NCI-H774 (cell line): ENCODE measurements at regions not wholly inside any gene's neighbourhood (a gene's known extent, or its start where the extent isn't known, plus 50 kb on each side); places are given as distances from the start of the nearest gene placed in this dataset.

Source experiments
- DNase-seq: peaks from one replicate; lab custom pipeline; 2025; lab: John Stamatoyannopoulos, UW

- DNase-seq, result no peak
Observed at GRCh38 chr9:80147866-80148265, 576.1 kb downstream of the TLE4 start.

DNA sequence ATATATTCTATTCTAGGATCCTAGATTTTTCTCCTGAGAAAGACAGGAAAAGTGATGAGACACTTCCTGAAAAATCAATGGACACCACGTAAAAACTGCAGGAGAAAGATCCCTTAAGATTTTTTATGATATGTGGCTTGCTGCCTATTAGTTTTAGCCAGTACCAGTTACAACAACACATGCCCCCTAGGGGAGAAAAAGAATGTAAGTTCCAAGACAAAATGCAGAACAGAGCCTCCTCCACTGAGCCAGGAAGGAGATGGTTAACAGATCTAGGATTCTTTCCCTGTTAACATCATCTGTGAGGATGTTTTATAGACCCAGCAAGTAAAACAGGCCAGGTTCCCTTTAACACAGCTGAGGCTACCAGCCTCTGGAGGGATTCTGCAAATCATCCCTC is 574.7 kb downstream of the TLE4 start:
- no peak for DNase-seq

- DNase-seq, result no peak
Observed at GRCh38 chr9:80144856-80145255, 573.1 kb downstream of the TLE4 start.

- no peak for DNase-seq
Observed at GRCh38 chr9:80144406-80144805, 572.6 kb downstream of the TLE4 start.

- no peak for DNase-seq
Observed at GRCh38 chr9:80143899-80144298, 572.1 kb downstream of the TLE4 start.

DNA sequence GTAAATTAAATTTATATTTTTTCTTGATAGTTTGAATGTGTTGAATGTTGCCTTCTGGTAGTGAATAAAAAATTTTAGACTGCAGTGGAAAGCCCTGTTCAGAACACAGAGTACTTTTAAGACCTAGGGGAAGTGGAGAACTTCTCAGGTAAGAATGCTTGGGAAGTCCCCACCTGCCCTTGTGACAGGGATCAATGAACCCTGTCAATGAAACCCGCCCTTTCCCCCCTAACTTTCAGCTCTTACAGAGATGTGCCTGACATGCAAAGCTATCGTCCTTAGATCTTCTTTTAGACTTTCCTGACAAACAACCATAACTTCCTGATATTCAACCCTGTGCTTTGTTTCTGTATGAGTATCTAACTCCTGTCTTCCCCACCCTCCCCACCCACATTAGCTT is 562.7 kb downstream of the TLE4 start:
- DNase-seq, result no peak

DNA sequence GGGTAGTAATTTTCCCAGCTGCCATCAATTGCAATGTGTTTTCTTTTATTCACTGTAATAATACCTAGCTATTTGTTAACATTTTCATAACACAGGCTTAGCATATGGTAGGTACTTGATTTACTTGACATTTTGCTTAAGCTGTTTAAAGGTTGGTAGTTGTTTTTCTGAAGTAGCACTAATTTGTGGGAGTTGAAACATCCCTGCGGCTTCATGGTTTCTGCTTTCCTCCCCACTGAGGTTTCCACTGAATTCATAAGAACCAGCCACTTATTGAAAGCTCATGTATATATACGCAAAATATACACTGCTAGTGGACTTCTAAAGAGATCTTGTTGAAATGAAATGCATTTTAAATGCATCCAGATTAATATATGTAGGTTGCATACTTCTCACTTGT is 559.9 kb downstream of the TLE4 start:
- DNase-seq, result no peak

DNA sequence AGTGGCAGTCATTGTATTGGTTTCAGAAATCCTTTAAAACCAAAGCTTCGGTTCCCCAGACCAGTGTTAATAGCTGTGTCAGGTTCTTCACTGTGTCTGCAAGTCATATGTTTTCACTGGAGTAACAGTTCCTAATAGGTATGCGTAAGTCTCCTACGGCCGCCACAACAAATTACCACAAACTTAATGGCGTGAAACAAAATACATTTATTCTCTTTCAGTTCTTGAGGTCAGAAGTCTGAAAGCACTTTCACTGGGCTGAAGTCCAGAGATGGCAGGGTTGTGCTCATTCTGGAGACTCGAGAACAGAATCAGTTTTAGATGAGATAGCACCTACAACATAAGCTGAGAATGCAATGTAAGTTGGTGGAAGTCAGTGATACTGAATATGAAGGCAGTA is 556.2 kb downstream of the TLE4 start:
- DNase-seq, result no peak

- DNase-seq, result no peak
Observed at GRCh38 chr9:80125731-80126264, 554.0 kb downstream of the TLE4 start.

- DNase-seq, result no peak
Observed at GRCh38 chr9:80117031-80117430, 545.3 kb downstream of the TLE4 start.

DNA sequence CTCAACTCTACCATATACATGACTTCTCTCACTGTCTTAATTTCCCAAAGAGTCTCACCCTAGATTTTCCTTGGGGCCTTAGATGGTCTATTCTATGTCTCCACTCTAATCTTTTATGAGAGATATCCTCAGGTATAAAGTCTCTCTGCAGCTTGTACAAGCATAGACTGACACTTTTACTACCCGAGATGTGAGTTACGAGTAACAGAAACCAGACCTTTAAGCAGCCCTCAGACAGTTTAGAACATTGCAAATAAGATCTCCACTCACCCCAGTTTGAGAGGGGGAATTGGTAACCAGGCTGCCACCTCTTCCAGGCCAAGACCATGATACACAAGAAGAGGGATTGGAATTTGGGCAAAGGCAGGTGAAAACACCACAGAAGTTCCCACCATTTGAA is 542.5 kb downstream of the TLE4 start:
- no peak for DNase-seq

GRCh38 chr9:80107931-80108660 is 536.3 kb downstream of the TLE4 start:
- DNase-seq, result no peak

DNA sequence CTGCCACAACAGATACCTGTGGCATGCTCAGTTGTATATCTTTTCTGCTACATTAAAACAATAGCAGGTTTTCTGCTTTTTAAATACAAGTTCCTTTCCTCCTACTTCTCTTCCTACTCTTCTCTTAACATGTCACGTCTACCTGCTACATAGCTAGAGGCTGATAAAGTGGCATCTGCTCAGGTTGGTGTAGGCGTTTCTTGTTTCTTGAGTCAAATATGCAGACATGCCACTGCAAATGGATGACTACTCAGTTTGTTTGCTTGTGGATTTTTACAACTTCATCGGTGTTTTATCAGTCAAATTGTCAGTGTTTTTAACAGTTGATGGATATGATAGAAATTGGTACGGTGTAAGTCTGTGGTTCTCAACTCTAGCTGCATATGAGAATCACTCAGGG is 525.7 kb downstream of the TLE4 start:
- DNase-seq, result no peak

GRCh38 chr9:80094176-80094771 is 522.5 kb downstream of the TLE4 start:
- DNase-seq, result no peak

- DNase-seq, result no peak
Observed at GRCh38 chr9:80093695-80094094, 521.9 kb downstream of the TLE4 start.

DNA sequence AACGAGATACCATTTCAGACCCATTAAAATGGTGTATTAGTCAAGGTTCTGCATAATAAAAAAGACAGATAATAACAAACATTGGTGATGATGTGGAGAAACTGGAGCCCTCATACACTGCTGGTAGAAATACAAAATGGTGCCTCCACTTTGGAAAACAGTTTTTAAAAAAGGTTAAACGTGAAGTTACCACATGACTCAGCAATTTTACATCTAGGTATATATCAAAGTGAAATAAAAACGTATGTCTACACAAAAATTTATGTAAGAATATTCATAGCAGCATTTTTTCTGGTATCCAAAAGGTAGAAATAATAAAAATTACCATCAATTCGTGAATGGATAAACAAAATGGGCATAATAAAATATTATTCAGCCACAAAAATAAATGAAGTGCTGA is 519.8 kb downstream of the TLE4 start:
- no peak for DNase-seq

- no peak for DNase-seq
Observed at GRCh38 chr9:80090317-80090716, 518.6 kb downstream of the TLE4 start.

DNA sequence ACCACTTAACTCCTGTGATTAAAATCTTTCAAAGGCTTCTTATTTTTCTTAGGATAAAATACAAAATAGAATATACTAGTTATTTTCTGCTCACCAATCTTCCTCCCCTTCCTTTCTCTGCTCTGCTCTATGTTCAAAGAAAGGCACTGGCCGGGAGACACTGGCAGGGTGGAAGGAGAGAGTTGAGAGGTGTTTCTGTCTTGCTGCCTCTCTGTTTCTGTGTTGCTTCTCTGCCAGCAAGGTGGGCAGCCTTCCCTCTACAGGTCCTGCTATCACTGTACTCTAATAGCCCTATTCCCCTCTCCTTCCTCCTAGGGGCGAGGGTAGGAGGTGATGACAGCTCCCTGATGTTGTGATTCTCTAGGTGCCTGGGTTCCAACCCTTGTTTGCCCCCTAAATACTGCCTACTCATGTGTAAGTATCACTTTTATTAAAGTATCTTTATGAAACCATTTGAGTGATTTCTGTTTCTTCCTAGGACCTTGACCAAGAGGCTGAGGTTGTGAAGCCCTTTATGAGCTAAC is 515.1 kb downstream of the TLE4 start:
- no peak for DNase-seq

- no peak for DNase-seq
Observed at GRCh38 chr9:80086386-80086785, 514.6 kb downstream of the TLE4 start.

- no peak for DNase-seq
Observed at GRCh38 chr9:80085668-80086067, 513.9 kb downstream of the TLE4 start.

DNA sequence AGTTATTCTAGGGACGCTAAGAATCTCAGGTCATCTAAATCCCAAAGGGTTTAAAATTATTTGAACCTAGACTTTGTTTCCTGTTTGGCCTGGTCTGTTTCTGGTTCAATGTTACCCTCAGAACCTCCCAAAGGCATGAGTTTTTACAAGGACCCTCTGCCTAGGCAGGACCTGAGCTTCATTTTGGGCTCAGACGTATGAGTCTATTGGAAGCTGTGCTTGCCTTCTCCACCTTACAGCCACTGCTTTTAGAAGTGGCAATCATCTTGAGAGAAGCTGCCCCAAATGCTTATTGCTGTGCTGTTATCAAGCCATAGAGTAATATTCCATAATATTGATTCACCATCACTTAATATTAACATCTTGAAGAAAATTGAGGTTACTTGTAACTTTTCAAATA is 510.4 kb downstream of the TLE4 start:
- no peak for DNase-seq

DNA sequence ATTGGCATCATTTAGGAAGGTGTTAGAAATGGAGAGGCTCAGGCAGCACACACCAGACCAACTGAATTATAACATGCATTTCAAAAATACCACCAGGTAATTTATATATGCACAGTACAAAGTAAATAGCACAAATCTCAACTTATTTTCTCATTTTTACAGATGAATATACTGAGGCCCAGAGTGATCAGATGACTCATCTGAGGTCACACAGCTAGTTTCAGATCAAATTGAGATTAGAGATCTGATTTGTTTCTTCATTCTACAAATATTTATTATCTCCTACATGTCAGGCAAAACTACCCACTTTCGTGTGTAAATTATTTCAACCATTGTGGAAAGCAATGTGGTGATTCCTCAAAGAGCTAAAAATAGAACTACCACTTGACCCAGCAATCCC is 507.1 kb downstream of the TLE4 start:
- no peak for DNase-seq

GRCh38 chr9:80077059-80077458 is 505.3 kb downstream of the TLE4 start:
- DNase-seq, result no peak

GRCh38 chr9:80076162-80076561 is 504.4 kb downstream of the TLE4 start:
- DNase-seq, result no peak
